Activated naive CD4-positive, alpha-beta T cell treated with anti-CD3 and anti-CD28 coated beads, Interleukin-2, amount 50 U/mL, for 72 hours (primary cell): ENCODE measurements at regions not wholly inside any gene's neighbourhood (a gene's known extent, or its start where the extent isn't known, plus 50 kb on each side); places are given as distances from the start of the nearest gene placed in this dataset.
"Not testable (repeated sequence)": the region's sequence is repeated elsewhere in the genome, so short reads cannot be mapped to it uniquely, and the experiment has no call there.

ENCODE experiments used
- ATAC-seq, 2 donors: fragments of 150-1000 bp; cut with Tn5 transposase; 2 replicates each; pipeline ENCODE4 v1.10.0; 2021; ENCODE audit warnings: mild to moderate bottlenecking in 2 of 2, moderate library complexity in 2 of 2
- DNase-seq, 2 donors: peaks; one replicate each; pipeline ENCODE4 v3.0.0; 2021 to 2022; ENCODE audit warnings: low spot score in 2 of 2
- H3K27ac Mint-ChIP-seq, 2 donors: one replicate each; pipeline ENCODE4 v1.8.0; 2022; ENCODE audit warnings: mild to moderate bottlenecking in 2 of 2, mixed read lengths in 2 of 2
- H3K36me3 Mint-ChIP-seq, 2 donors: one replicate each; pipeline ENCODE4 v1.8.0; 2022; ENCODE audit warnings: mixed read lengths in 2 of 2
- H3K9me3 Mint-ChIP-seq, 2 donors: one replicate each; pipeline ENCODE4 v1.8.0; 2022; ENCODE audit warnings: mixed read lengths in 2 of 2

DNA sequence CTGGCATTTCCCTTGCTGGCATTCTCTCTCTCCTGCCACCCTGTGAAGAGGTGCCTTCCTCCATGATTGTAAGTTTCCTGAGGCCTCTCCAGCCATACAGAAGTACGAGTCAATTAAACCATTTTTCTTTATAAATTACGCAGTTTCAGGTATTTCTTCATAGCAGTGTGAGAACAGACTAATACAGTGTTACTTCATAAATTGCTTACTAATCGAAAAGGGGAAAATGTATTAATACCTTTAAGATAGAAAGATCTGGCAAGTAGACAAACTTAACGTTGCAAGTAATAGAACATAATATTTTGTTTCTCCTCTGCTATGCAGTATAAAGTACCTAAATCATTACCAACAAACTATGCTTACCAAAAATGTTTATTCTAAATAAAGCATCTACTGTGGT, 178.3 kb upstream of the LAMA2 start:
- ATAC-seq (no peak), DNase-seq (no peak)
- Mint-ChIP-seq H3K27ac (no peak overlapping the region), H3K9me3 (peaks cover 0 to 12% of the 10 kb centered on the region in 2 donors), H3K36me3 (no peaks in the 10 kb centered on the region)

- peaks cover 0 to 12% of the 10 kb centered on the region in 2 donors for H3K9me3 Mint-ChIP-seq
- not testable (repeated sequence) for H3K36me3 Mint-ChIP-seq, H3K27ac Mint-ChIP-seq, ATAC-seq, DNase-seq
These were observed 179.1 kb upstream of the LAMA2 start for GRCh38 chr6:128703794-128704193.

GRCh38 chr6:128696691-128697689, 176.6 kb upstream of the PTPRK start:
- no peak for DNase-seq
- H3K9me3 Mint-ChIP-seq, result no peaks in the 10 kb centered on the region
- no peak overlapping the region for H3K27ac Mint-ChIP-seq
- ATAC-seq, result no peak
- no peaks in the 10 kb centered on the region for H3K36me3 Mint-ChIP-seq

DNA sequence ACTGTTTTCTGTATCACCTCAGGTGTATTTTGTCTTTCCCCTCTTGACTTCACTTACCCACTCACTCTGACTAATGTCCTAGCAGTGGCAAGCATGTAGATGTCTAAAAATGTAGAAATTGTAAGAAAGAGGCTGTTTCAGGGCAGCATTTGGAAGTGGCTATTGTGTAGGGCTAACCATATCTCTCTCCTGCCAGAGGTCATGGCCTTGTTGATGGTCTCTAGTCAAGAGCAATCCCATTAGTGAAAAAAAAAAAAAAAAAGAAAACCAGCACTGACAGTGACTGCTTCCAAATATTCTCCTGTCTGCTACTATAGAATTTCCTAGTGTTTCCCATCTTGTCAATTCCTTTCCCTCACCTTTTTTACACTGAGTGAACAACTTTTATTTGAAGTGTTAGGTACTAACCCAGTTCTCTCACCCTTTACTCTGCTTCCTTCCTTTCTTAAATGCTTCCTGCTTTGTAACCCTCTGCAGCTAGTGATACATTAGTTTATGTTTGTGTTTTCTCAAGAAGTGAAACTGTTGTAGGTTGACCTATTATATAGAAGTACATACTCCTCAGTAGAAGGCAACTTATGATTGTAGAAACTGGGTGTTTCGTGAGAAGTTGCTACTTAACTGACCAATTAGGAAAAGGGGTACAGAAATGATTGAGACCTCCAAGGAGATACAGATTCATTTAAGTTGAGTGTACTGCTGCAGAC, 174.1 kb upstream of the PTPRK start:
- Mint-ChIP-seq H3K36me3 (no peaks in the 10 kb centered on the region), H3K27ac (no peak overlapping the region), H3K9me3 (no peaks in the 10 kb centered on the region)
- DNase-seq (no peak), ATAC-seq (no peak)

- no peak for ATAC-seq
- Mint-ChIP-seq H3K36me3 (no peaks in the 10 kb centered on the region), H3K9me3 (no peaks in the 10 kb centered on the region), H3K27ac (no peak overlapping the region)
- no peak for DNase-seq
These were observed 169.7 kb upstream of the PTPRK start for GRCh38 chr6:128690063-128690462.

DNA sequence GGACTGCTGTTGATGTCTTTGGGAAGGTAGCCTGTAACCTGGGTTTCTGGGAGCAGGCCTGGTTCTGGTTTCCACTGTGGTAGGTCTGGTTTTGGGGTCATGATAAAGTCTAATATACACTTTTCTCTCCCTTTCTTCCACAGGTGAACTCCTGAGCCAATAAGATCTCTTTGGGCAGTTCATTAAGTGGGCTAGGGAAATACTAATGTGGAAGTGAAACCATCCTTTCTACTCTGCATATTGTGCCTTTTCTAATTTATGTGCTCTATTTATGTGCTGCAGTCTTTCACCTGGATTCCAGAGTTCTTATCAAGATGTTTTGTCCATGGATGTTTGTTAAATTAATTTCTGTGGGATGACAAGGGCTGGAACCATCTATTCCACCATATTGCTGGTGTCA, 165.7 kb upstream of the PTPRK start:
- no peaks in the 10 kb centered on the region for H3K36me3 Mint-ChIP-seq
- H3K27ac Mint-ChIP-seq, result no peak overlapping the region
- no peak for DNase-seq
- no peak for ATAC-seq
- H3K9me3 Mint-ChIP-seq, result no peaks in the 10 kb centered on the region

DNA sequence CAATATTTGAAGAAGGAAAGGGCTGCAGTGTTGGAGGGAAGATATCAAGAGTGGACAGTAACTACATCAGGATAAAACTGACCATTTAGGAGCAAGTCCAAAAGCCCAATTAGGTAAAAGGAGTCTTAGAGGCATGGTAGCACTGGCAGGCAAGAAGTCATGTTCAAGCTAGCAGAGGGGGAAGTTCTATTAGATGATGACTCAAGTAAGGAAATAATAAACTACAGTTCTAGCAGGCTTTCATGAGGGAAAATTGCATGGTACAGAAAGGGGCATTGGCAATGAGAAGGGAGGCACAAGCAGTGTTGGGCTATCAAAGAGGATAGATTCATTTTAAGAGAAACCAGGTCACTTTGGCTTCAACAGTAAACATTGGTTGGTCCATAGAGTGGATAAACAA, 156.1 kb upstream of the PTPRK start:
- no peak for DNase-seq
- Mint-ChIP-seq H3K27ac (no peak overlapping the region), H3K36me3 (no peaks in the 10 kb centered on the region), H3K9me3 (peaks cover 0 to 5% of the 10 kb centered on the region in 2 donors)
- ATAC-seq, result no peak

DNA sequence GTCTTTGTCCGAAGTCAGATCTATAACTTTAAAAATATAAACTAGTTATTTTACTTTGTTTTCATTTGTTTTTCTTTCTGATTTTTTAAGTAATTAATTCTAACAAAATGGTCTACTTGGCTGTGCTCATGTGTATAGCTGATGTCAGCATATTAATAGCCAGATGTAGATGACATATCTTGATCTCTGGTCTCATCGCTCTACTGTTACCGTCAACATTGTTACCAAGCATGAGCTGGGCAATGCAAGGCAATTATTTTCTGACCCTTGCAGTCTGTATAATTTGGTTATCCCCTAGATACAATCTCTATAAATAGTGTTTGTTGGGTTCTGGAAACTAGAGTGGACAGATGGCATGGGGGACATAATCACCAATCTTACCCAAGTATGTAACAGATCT, 151.6 kb upstream of the PTPRK start:
- no peak for ATAC-seq
- Mint-ChIP-seq H3K9me3 (no peaks in the 10 kb centered on the region), H3K27ac (no peak overlapping the region), H3K36me3 (no peaks in the 10 kb centered on the region)
- no peak for DNase-seq

- no peak for DNase-seq
- no peaks in the 10 kb centered on the region for H3K36me3 Mint-ChIP-seq
These were observed 147.0 kb upstream of the PTPRK start for GRCh38 chr6:128667339-128667858.

GRCh38 chr6:128666405-128666804, 146.0 kb upstream of the PTPRK start:
- DNase-seq, result no peak
- no peak for ATAC-seq
- Mint-ChIP-seq H3K27ac (no peak overlapping the region), H3K36me3 (no peaks in the 10 kb centered on the region), H3K9me3 (no peaks in the 10 kb centered on the region)

More at GRCh38 chr6:128667339-128667858, 147.0 kb upstream of the PTPRK start:
- Mint-ChIP-seq H3K27ac (no peak overlapping the region), H3K9me3 (no peaks in the 10 kb centered on the region)
- no peak for ATAC-seq

DNA sequence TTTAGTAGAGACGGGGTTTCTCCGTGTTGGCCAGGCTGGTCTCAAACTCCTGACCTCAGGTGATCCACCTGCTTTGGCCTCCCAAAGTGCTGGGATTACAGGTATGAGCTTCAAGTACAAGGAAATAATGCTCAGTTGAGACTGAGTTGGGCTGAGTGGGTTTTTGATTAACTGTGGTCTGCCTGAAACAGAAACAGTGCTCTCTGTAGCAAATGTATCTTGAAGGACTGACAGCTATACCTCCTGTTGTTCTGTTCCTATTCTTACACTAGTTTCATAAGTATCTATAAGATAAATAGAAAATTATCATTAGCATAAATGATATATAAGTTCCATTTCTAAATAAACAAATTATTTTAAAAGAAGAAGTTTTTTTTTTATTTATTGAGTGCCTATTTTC, 142.8 kb upstream of the PTPRK start:
- no peak for DNase-seq

GRCh38 chr6:128659878-128660622, 139.7 kb upstream of the PTPRK start:
- DNase-seq (no peak), ATAC-seq (no peak)
- Mint-ChIP-seq H3K27ac (peak overlapping the region in 1 of 2 donors; percentile 6), H3K9me3 (peaks cover 0 to 5% of the 10 kb centered on the region in 2 donors), H3K36me3 (peaks cover 0 to 4% of the 10 kb centered on the region in 2 donors)

More for the DNA sequence above, 142.8 kb upstream of the PTPRK start:
- Mint-ChIP-seq H3K36me3 (peaks cover 0 to 4% of the 10 kb centered on the region in 2 donors), H3K27ac (no peak overlapping the region), H3K9me3 (peaks cover 0 to 5% of the 10 kb centered on the region in 2 donors)
- no peak for ATAC-seq

- no peak for ATAC-seq
- peaks cover 0 to 4% of the 10 kb centered on the region in 2 donors for H3K36me3 Mint-ChIP-seq
These were observed 138.9 kb upstream of the PTPRK start for GRCh38 chr6:128659276-128659675.

GRCh38 chr6:128657181-128657580, 136.8 kb upstream of the PTPRK start:
- Mint-ChIP-seq H3K27ac (peak overlapping the region; percentile 28 to 41), H3K36me3 (peaks cover 0 to 4% of the 10 kb centered on the region in 2 donors), H3K9me3 (peaks cover 0 to 5% of the 10 kb centered on the region in 2 donors)
- DNase-seq, result no peak
- no peak for ATAC-seq

More at GRCh38 chr6:128659276-128659675, 138.9 kb upstream of the PTPRK start:
- Mint-ChIP-seq H3K9me3 (peaks cover 0 to 5% of the 10 kb centered on the region in 2 donors), H3K27ac (no peak overlapping the region)
- no peak for DNase-seq

DNA sequence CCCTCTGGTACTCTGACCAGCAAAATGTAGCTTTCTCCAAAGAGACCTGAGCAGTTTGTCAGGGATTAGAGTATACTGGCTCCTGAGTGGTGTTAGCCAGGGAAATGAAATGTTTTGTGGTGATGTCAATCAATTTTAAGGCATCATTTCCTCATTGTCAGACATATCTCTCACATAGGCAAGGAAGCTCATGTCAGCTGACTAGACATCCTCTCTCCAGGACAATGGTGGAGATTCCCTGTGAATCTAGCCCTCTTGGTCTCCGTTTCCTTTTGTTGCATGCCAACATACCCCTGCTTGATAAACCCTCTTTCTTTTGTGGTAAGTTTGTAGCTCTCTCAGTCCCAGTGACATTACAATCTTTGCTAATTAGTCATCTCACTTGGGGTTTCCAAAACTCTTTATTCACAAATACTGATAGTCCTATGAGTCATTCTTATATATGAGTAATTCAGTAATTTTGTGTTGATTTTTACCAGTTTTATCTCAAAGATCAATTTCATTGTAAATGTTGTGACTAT, 135.6 kb upstream of the PTPRK start:
- H3K9me3 Mint-ChIP-seq, result peaks cover 0 to 13% of the 10 kb centered on the region in 2 donors
- peak; percentile 96 to 98 for ATAC-seq
- DNase-seq, result peak in 1 of 2 donors; percentile 21
- H3K36me3 Mint-ChIP-seq, result peaks cover 0 to 4% of the 10 kb centered on the region in 2 donors
- H3K27ac Mint-ChIP-seq, result peak overlapping the region; percentile 80 to 85

GRCh38 chr6:128648022-128648598, 127.7 kb upstream of the PTPRK start:
- H3K27ac Mint-ChIP-seq, result no peak overlapping the region
- H3K36me3 Mint-ChIP-seq, result peaks cover 0 to 4% of the 10 kb centered on the region in 2 donors
- no peak for DNase-seq
- no peak for ATAC-seq
- H3K9me3 Mint-ChIP-seq, result peaks cover 10 to 16% of the 10 kb centered on the region in 2 donors
